Lung (tissue), 11 donors: ENCODE measurements at regions not wholly inside any gene's neighbourhood (a gene's known extent, or its start where the extent isn't known, plus 50 kb on each side); places are given as distances from the start of the nearest gene placed in this dataset.

Source experiments
- ATAC-seq: fragments of 200-7000 bp; cut with Tn5 transposase; one replicate; pipeline ENCODE4 v1.9.1; 2020; ENCODE audit warnings: moderate number of reproducible peaks; ENCODE audit not compliant: insufficient read depth, low FRiP score
- DNase-seq, 3 donors: peaks; one replicate each; pipeline ENCODE4 v3.0.0-alpha.2; 2013 to 2017
- H3K27ac ChIP-seq, 2 donors: one replicate each; pipeline ENCODE4 v1.5.1; 2013; ENCODE audit warnings: mild to moderate bottlenecking in 2 of 2, moderate library complexity in 2 of 2, control low read depth in 1 of 2, inconsistent platforms in 1 of 2, low read depth in 1 of 2, low read length in 1 of 2
- H3K27me3 ChIP-seq, 3 donors: one replicate each; pipeline ENCODE4 v1.5.1; 2013; ENCODE audit warnings: low read length in 2 of 3; ENCODE audit not compliant: control insufficient read depth in 3 of 3, insufficient read depth in 3 of 3
- H3K36me3 ChIP-seq, 4 donors: one replicate each; pipeline ENCODE4 v1.5.1; 2013; ENCODE audit warnings: low read length in 4 of 4, mild to moderate bottlenecking in 1 of 4, moderate library complexity in 1 of 4; ENCODE audit not compliant: control insufficient read depth in 4 of 4, insufficient read depth in 4 of 4
- H3K4me1 ChIP-seq, 5 donors: one replicate each; pipeline ENCODE4 v1.5.1; 2013; ENCODE audit warnings: low read length in 5 of 5, mild to moderate bottlenecking in 2 of 5, moderate library complexity in 1 of 5; ENCODE audit not compliant: control insufficient read depth in 5 of 5, insufficient read depth in 5 of 5
- H3K4me3 ChIP-seq: one replicate; pipeline ENCODE4 v1.5.1; 2013; ENCODE audit warnings: mild to moderate bottlenecking, control low read depth, moderate library complexity
- H3K9ac ChIP-seq, 2 donors: one replicate each; pipeline ENCODE4 v1.5.1; 2013; ENCODE audit warnings: low read length in 2 of 2, control low read depth in 1 of 2; ENCODE audit not compliant: insufficient read depth in 1 of 2
- H3K9me3 ChIP-seq, 4 donors: one replicate each; pipeline ENCODE4 v1.5.1; 2013; ENCODE audit warnings: low read length in 3 of 4, mild to moderate bottlenecking in 1 of 4, moderate library complexity in 1 of 4; ENCODE audit not compliant: control insufficient read depth in 4 of 4, insufficient read depth in 3 of 4
- CTCF ChIP-seq: IDR thresholded peaks from 2 replicates; pipeline ENCODE4 v1.5.1; 2012; ENCODE audit warnings: mild to moderate bottlenecking; ENCODE audit errors: control extremely low read depth, extremely low read depth
- WGBS, 2 donors: extraction: QIAGEN DNeasy Blood & Tissue Kit; methylation state at CpG; one replicate each; pipeline ENCODE4 v1.1.7; 2013; 5-methylcytosine and 5-hydroxymethylcytosine counted together
- donor health status: control.
- donor health status: control.
- donor health status: Bipolar disorder and iron deficiency.
- donor health status: healthy.
- donor health status: DM: yes; HTN: yes; CAD: no.

DNA sequence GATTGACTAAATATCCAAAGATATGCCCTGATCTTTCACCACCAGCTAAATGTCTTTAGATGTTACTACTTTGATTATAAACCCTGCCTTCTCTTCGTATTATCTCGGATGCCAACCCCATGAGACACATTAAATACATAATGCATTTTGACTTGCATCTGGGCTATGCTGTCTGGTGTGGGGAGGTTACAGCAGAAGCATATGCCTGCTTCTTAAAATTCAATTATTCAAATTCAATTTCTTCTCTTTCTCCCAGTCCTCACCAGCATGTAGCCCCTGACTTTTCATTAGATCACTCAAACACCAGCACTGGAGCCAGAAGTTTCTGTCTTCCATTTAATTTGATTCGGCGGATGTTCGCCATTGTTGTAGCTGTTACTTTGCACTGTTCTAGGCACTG lies 360.7 kb upstream of the CAMK1G start:
- TF ChIP-seq CTCF: no peak
- WGBS, 2 donors: 94 to 97% methylated on average over 5 of the region's 5 CpGs

GRCh38 chr1:209223791-209224190 lies 359.7 kb upstream of the CAMK1G start:
- Histone ChIP-seq H3K9me3 (peaks cover 0 to 1% (median 0%) of the 10 kb centered on the region in 4 donors), H3K4me3 (no peak overlapping the region), H3K36me3 (no peaks in the 10 kb centered on the region), H3K4me1 (peaks cover 0 to 21% (median 1%) of the 10 kb centered on the region in 5 donors), H3K9ac (no peak overlapping the region), H3K27me3 (peaks cover 0 to 3% (median 0%) of the 10 kb centered on the region in 3 donors), H3K27ac (no peak overlapping the region)
- WGBS, 2 donors: 16 to 22% methylated on average over 1 of the region's 1 CpG
- no peak for TF ChIP-seq CTCF
- peak in 2 of 3 donors; percentile 61 to 79 for DNase-seq
- no peak for ATAC-seq

More for the DNA sequence above, 360.7 kb upstream of the CAMK1G start:
- DNase-seq: no peak
- H3K4me1 ChIP-seq: peaks cover 0 to 21% (median 1%) of the 10 kb centered on the region in 5 donors
- no peak overlapping the region for H3K4me3 ChIP-seq
- H3K27me3 ChIP-seq: peaks cover 0 to 3% (median 0%) of the 10 kb centered on the region in 3 donors
- H3K36me3 ChIP-seq: no peaks in the 10 kb centered on the region
- no peak for ATAC-seq
- no peak overlapping the region for H3K27ac ChIP-seq
- no peak overlapping the region for H3K9ac ChIP-seq
- peaks cover 0 to 2% (median under 1%) of the 10 kb centered on the region in 4 donors for H3K9me3 ChIP-seq

DNA sequence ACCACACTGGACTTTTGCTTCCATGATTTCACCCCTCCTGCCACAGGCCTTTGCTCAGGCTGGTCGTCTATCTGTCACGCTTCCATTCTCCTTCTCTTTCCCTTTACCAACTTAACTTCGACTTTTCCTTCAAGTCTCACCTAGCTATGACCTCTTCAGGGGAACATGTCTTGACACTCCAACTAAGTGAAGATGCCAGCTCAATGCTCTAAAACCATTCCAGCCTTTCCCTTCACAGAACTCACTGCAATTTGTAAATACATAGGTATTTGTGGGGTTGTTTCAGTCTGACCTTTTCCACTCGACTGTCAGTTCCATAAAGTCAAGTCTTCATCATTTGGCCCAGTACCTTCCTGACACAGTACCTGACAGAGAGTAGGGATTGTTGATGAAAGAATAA lies 358.6 kb upstream of the CAMK1G start:
- peaks cover 0 to 21% (median 1%) of the 10 kb centered on the region in 5 donors for H3K4me1 ChIP-seq
- no peak for TF ChIP-seq CTCF
- peaks cover 0 to 3% (median 0%) of the 10 kb centered on the region in 3 donors for H3K27me3 ChIP-seq
- WGBS, 2 donors: 85 to 91% methylated on average over 4 of the region's 4 CpGs
- H3K4me3 ChIP-seq: no peak overlapping the region
- DNase-seq: no peak
- no peak for ATAC-seq
- no peaks in the 10 kb centered on the region for H3K36me3 ChIP-seq
- H3K9me3 ChIP-seq: peaks cover 0 to 1% (median 0%) of the 10 kb centered on the region in 4 donors
- no peak overlapping the region for H3K9ac ChIP-seq
- no peak overlapping the region for H3K27ac ChIP-seq

- TF ChIP-seq CTCF: no peak
- H3K27ac ChIP-seq: no peak overlapping the region
- ATAC-seq: no peak
- H3K4me1 ChIP-seq: peaks cover 0 to 12% (median 0%) of the 10 kb centered on the region in 5 donors
- H3K27me3 ChIP-seq: peaks cover 0 to 6% (median 0%) of the 10 kb centered on the region in 3 donors
- 80 to 86% methylated on average over 6 of the region's 6 CpGs for WGBS, 2 donors
- H3K9ac ChIP-seq: no peak overlapping the region
- no peaks in the 10 kb centered on the region for H3K36me3 ChIP-seq
- peaks cover 0 to 14% (median 0%) of the 10 kb centered on the region in 4 donors for H3K9me3 ChIP-seq
- DNase-seq: no peak
- H3K4me3 ChIP-seq: no peak overlapping the region
These were observed 356.3 kb upstream of the CAMK1G start for GRCh38 chr1:209227171-209227570.
